ENCODE measurements at regions not wholly inside any gene's neighbourhood (a gene's known extent, or its start where the extent isn't known, plus 50 kb on each side); places are given as distances from the start of the nearest gene placed in this dataset.

GRCh38 chr4:60175241-60175640 is 1024.9 kb upstream of the ADGRL3 start:
- no peaks in the 10 kb centered on the region for H3K36me3 Mint-ChIP-seq
- CTCF ChIA-PET, result no interaction called here
- no peak for TF ChIP-seq ZBTB21 (CRISPR knock-in tag; IDR thresholded peaks at IDR 0.05; ENCODE audit: borderline replicate concordance)
- no peak for TF ChIP-seq ATF1 (CRISPR knock-in tag; IDR thresholded peaks at IDR 0.05)
- TF ChIP-seq ZNF416 (CRISPR knock-in tag; IDR thresholded peaks at IDR 0.05), result no peak
- TF ChIP-seq FOXK1 (CRISPR knock-in tag; IDR thresholded peaks at IDR 0.05), result no peak
- no peak for TF ChIP-seq NR2C2 (CRISPR knock-in tag; IDR thresholded peaks at IDR 0.05)
- TF ChIP-seq HMGA2 (CRISPR knock-in tag; IDR thresholded peaks at IDR 0.05), result no peak
- TF ChIP-seq ERG (CRISPR knock-in tag; IDR thresholded peaks at IDR 0.05), result no peak
- no peak for TF ChIP-seq JUN (CRISPR knock-in tag; IDR thresholded peaks at IDR 0.05)
- TF ChIP-seq CDX4 (CRISPR knock-in tag; IDR thresholded peaks at IDR 0.05; ENCODE audit: borderline replicate concordance), result no peak
- TF ChIP-seq TCF7 (CRISPR knock-in tag; IDR thresholded peaks at IDR 0.05; ENCODE audit: low read depth), result no peak
- no peak for TF ChIP-seq NR1H2 (CRISPR knock-in tag; IDR thresholded peaks at IDR 0.05)
- TF ChIP-seq TP53 (CRISPR knock-in tag; IDR thresholded peaks at IDR 0.05), result no peak
- peaks cover 7% of the 10 kb centered on the region for H3K9me3 Mint-ChIP-seq
- H3K4me3 Mint-ChIP-seq, result no peak overlapping the region
- DNase-seq (ENCODE audit: low spot score) (no peak), ATAC-seq (no peak)
- no peak overlapping the region for H3K27ac Mint-ChIP-seq
- no peaks in the 10 kb centered on the region for H3K4me1 Mint-ChIP-seq
- POLR2A ChIA-PET, result no interaction called here
- no peaks in the 10 kb centered on the region for H3K27me3 Mint-ChIP-seq (ENCODE audit: low read depth)

GRCh38 chr4:60187428-60187827 is 1012.7 kb upstream of the ADGRL3 start:
- TF ChIP-seq TEAD1 (CRISPR knock-in tag; IDR thresholded peaks at IDR 0.05) (no peak), CBFB (CRISPR knock-in tag; IDR thresholded peaks at IDR 0.05; ENCODE audit: low read depth) (no peak), CREB1 (CRISPR knock-in tag; IDR thresholded peaks at IDR 0.05) (no peak), MYBL2 (CRISPR knock-in tag; IDR thresholded peaks at IDR 0.05) (no peak), ERG (CRISPR knock-in tag; IDR thresholded peaks at IDR 0.05) (no peak)
- no peaks in the 10 kb centered on the region for H3K27me3 Mint-ChIP-seq (ENCODE audit: low read depth)
- H3K4me3 Mint-ChIP-seq, result no peak overlapping the region
- peaks cover 13% of the 10 kb centered on the region for H3K36me3 Mint-ChIP-seq
- peaks cover 29% of the 10 kb centered on the region for H3K9me3 Mint-ChIP-seq
- no peak for ATAC-seq
- CTCF ChIA-PET, result no interaction called here
- POLR2A ChIA-PET, result no interaction called here
- no peak for DNase-seq (ENCODE audit: low spot score)
- no peaks in the 10 kb centered on the region for H3K4me1 Mint-ChIP-seq
- H3K27ac Mint-ChIP-seq, result no peak overlapping the region

GRCh38 chr4:60189286-60189685 is 1010.8 kb upstream of the ADGRL3 start:
- ChIA-PET POLR2A (no interaction called here), CTCF (no interaction called here)
- no peak for ATAC-seq
- TF ChIP-seq ZNF423 (CRISPR knock-in tag; IDR thresholded peaks at IDR 0.05) (no peak), TP53 (CRISPR knock-in tag; IDR thresholded peaks at IDR 0.05) (no peak)
- peaks cover 13% of the 10 kb centered on the region for H3K36me3 Mint-ChIP-seq
- H3K27ac Mint-ChIP-seq, result no peak overlapping the region
- H3K9me3 Mint-ChIP-seq, result peaks cover 34% of the 10 kb centered on the region
- no peak overlapping the region for H3K4me3 Mint-ChIP-seq
- H3K27me3 Mint-ChIP-seq (ENCODE audit: low read depth), result no peaks in the 10 kb centered on the region
- DNase-seq (ENCODE audit: low spot score), result no peak
- no peaks in the 10 kb centered on the region for H3K4me1 Mint-ChIP-seq

GRCh38 chr4:60194214-60194613 is 1005.9 kb upstream of the ADGRL3 start:
- TF ChIP-seq EMX1 (CRISPR knock-in tag; IDR thresholded peaks at IDR 0.05) (no peak), HMGA2 (CRISPR knock-in tag; IDR thresholded peaks at IDR 0.05) (peak; percentile 91), NR2C2 (CRISPR knock-in tag; IDR thresholded peaks at IDR 0.05) (no peak), SP1 (CRISPR knock-in tag; conservative IDR thresholded peaks at IDR 0.05) (no peak), ATF6 (CRISPR knock-in tag; IDR thresholded peaks at IDR 0.05) (no peak), CTCF (IDR thresholded peaks at IDR 0.05) (no peak)
- H3K9me3 Mint-ChIP-seq, result peaks cover 30% of the 10 kb centered on the region
- no peak for DNase-seq (ENCODE audit: low spot score)
- POLR2A ChIA-PET, result no interaction called here
- ATAC-seq, result no peak
- H3K27me3 Mint-ChIP-seq (ENCODE audit: low read depth), result no peaks in the 10 kb centered on the region
- peaks cover 13% of the 10 kb centered on the region for H3K36me3 Mint-ChIP-seq
- no peak overlapping the region for H3K4me3 Mint-ChIP-seq
- no peak overlapping the region for H3K27ac Mint-ChIP-seq
- CTCF ChIA-PET, result no interaction called here
- H3K4me1 Mint-ChIP-seq, result no peaks in the 10 kb centered on the region

Measured in WTC11 (cell line).